GM18517 (cell line): ENCODE measurements at regions not wholly inside any gene's neighbourhood (a gene's known extent, or its start where the extent isn't known, plus 50 kb on each side); places are given as distances from the start of the nearest gene placed in this dataset.

Experiments used
- ATAC-seq: cut with Tn5 transposase; IDR thresholded peaks from one replicate; pipeline ENCODE4 v1.9.1; 2021; ENCODE audit warnings: mild to moderate bottlenecking, moderate library complexity; ENCODE audit not compliant: unreplicated experiment

- ATAC-seq: no peak
Observed at GRCh38 chr18:78297048-78297447, 682.6 kb upstream of the SALL3 start.

- ATAC-seq: no peak
Observed at GRCh38 chr18:78303519-78304191, 676.0 kb upstream of the SALL3 start.

GRCh38 chr18:78304192-78305164, 675.1 kb upstream of the SALL3 start:
- ATAC-seq: no peak

GRCh38 chr18:78305789-78306188, 673.8 kb upstream of the SALL3 start:
- ATAC-seq: no peak

- ATAC-seq: no peak
Observed at GRCh38 chr18:78309307-78309706, 670.3 kb upstream of the SALL3 start.

- ATAC-seq: no peak
Observed at GRCh38 chr18:78309924-78310323, 669.7 kb upstream of the SALL3 start.

GRCh38 chr18:78319264-78319663, 660.4 kb upstream of the SALL3 start:
- ATAC-seq: no peak

- no peak for ATAC-seq
Observed at GRCh38 chr18:78319961-78320360, 659.7 kb upstream of the SALL3 start.

- no peak for ATAC-seq
Observed at GRCh38 chr18:78321402-78321801, 658.2 kb upstream of the SALL3 start.

- ATAC-seq: no peak
Observed at GRCh38 chr18:78323453-78324197, 656.0 kb upstream of the SALL3 start.

GRCh38 chr18:78327643-78328042, 652.0 kb upstream of the SALL3 start:
- ATAC-seq: no peak

GRCh38 chr18:78330766-78331165, 648.9 kb upstream of the SALL3 start:
- no peak for ATAC-seq

- no peak for ATAC-seq
Observed at GRCh38 chr18:78352910-78353309, 626.7 kb upstream of the SALL3 start.

GRCh38 chr18:78362198-78362597, 617.4 kb upstream of the SALL3 start:
- ATAC-seq: no peak

GRCh38 chr18:78363556-78364387, 615.8 kb upstream of the SALL3 start:
- no peak for ATAC-seq

- ATAC-seq: no peak
Observed at GRCh38 chr18:78364388-78364960, 615.1 kb upstream of the SALL3 start.

GRCh38 chr18:78367996-78368395, 611.6 kb upstream of the SALL3 start:
- no peak for ATAC-seq

GRCh38 chr18:78368726-78369125, 610.9 kb upstream of the SALL3 start:
- no peak for ATAC-seq

GRCh38 chr18:78376046-78376445, 603.6 kb upstream of the SALL3 start:
- no peak for ATAC-seq

GRCh38 chr18:78378403-78378802, 601.2 kb upstream of the SALL3 start:
- ATAC-seq: no peak
